Astrocyte of the cerebellum (primary cell): ENCODE measurements at regions not wholly inside any gene's neighbourhood (a gene's known extent, or its start where the extent isn't known, plus 50 kb on each side); places are given as distances from the start of the nearest gene placed in this dataset.

Experiments used
- DNase-seq: peaks from one replicate; pipeline ENCODE4 v3.0.0-alpha.2; 2011; ENCODE audit warnings: low read depth
- H3K4me3 ChIP-seq: 2 replicates; pipeline ENCODE4 v1.5.1; 2011; ENCODE audit warnings: mild to moderate bottlenecking, low read depth, low read length, moderate library complexity
- in situ Hi-C: cut with HindIII; loops from 2 replicates; pipeline ENCODE4 v1.10.0; 2017; ENCODE audit warnings: low sequenced_read_pairs
- TF ChIP-seq, protein P1 (sequence below): IDR thresholded peaks from 2 replicates; pipeline ENCODE4 v1.5.1; 2012; ENCODE audit warnings: low read length, low read depth, moderate library complexity, mild to moderate bottlenecking; ENCODE audit errors: missing control alignments

DNA sequence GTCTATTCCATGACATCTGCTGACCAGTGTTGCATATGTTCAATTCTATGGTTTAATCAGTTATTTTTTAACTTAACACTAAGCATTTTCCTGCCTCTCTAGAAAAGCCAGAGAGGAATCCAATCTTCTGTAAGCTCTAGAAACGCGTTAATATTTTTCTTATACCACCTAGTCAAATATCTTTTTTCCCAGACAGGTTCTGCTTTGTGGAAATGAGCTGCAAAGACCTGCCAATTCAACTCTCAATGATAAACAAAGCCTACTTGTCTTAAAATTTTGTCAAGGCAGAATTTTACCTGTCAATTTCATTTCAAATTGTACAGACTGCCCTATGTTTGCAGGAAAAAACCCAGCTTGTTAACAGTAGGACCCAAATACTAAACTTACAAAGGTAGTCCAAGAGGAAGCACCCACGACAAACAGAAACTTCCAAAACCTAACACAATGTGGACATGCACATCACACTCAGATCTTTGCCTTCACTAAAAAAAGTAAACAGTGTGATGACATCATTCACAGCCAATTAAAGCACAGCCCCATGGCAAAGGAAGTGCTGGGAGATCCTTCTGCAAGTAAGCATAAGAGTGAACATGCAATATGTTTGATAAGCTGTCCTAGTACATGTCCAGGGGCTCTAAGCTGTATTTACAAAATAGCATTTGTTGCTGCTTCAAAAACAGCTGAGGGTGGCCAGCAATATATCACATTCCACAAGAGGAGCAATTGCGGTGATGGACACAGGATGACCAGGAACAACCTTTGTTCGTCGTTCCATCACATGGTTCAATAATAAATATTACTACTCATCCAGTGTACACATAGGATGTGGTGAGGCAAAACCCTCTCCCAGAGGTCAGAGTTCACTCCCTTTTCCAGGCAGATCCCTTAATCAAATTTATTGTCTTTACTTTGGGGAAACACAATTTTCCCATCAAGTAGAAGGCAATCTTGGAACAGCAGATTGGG lies 139.4 kb upstream of the TSC22D2 start:
- in situ Hi-C loops: no loop called here
- no peak overlapping the region for H3K4me3 ChIP-seq
- no peak for DNase-seq
- TF ChIP-seq, protein P1, sequence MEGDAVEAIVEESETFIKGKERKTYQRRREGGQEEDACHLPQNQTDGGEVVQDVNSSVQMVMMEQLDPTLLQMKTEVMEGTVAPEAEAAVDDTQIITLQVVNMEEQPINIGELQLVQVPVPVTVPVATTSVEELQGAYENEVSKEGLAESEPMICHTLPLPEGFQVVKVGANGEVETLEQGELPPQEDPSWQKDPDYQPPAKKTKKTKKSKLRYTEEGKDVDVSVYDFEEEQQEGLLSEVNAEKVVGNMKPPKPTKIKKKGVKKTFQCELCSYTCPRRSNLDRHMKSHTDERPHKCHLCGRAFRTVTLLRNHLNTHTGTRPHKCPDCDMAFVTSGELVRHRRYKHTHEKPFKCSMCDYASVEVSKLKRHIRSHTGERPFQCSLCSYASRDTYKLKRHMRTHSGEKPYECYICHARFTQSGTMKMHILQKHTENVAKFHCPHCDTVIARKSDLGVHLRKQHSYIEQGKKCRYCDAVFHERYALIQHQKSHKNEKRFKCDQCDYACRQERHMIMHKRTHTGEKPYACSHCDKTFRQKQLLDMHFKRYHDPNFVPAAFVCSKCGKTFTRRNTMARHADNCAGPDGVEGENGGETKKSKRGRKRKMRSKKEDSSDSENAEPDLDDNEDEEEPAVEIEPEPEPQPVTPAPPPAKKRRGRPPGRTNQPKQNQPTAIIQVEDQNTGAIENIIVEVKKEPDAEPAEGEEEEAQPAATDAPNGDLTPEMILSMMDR: no peak

DNA sequence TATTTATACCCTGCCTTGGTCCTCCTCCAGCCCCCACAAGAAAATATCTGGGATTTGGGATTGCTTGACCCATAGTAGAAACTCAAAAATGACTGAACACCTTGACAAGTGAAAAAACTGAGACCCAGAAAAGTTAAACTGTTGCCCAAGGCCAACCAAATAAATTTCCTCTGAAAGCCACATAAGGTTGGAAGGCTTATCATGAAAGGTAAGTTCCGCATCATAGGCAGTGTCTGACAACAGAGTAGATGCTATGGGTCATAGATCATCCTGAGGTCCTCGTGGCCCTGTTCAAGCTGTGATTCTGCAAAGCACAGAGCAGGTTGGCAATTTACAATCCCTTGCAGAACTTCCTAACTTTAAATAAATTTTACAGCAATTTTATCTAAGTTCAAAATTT lies 140.8 kb upstream of the TSC22D2 start:
- TF ChIP-seq, protein P1: no peak
- no peak overlapping the region for H3K4me3 ChIP-seq
- DNase-seq: no peak
- in situ Hi-C loops: no loop called here

DNA sequence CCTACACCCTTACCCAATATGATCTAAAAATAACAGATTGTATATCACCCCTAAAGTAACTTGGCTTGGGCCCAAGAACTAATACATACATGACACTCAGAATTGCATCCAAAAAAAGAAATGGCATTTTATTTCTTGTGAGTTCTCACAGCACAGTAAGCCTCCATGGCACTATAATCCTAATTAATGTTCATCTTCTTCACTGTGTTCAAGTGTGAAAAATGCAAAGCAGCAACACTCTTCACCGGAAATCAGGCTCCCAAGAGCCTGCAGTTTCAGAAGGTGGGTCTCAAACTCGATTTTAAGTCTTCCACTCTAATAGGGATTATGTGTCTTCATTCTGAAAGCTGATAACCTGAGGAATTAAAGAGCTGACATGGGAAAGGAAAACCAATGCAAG lies 142.8 kb upstream of the TSC22D2 start:
- TF ChIP-seq, protein P1: no peak
- in situ Hi-C loops: no loop called here
- H3K4me3 ChIP-seq: no peak overlapping the region
- DNase-seq: no peak

DNA sequence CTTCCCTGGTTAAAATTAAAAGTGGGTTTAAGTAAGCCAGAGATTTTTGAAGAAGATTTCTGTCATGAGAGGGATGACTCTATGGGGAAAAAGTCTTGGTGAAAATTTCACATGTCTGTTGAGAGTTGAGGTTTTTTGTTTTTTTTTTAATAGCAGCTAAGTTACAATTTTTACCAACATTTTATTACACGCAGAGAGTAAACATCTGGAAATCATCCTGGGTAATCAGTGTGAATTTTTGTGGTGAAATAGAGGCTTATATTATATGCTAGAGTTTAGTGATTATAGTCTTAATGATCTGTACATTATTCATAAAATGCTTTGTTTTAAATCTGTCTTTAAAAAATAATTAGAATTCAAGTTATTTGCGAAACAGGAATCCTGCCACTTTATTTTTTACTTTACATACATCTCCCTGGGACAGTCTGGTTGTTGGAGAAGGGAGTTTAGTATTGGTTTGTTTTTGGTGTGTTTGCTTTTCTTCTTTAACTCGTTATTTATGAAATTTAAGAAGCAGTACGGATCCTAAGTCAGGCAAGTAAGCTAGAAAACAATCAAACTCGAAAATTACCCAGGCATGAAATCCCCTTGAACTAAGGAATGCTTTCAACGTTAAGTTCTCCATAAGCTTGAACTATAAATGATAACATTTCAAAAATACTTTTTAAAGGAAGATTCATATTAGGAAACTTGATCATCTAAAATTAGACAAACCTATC lies 143.4 kb upstream of the TSC22D2 start:
- TF ChIP-seq, protein P1: no peak
- no peak overlapping the region for H3K4me3 ChIP-seq
- no peak for DNase-seq
- in situ Hi-C loops: no loop called here

DNA sequence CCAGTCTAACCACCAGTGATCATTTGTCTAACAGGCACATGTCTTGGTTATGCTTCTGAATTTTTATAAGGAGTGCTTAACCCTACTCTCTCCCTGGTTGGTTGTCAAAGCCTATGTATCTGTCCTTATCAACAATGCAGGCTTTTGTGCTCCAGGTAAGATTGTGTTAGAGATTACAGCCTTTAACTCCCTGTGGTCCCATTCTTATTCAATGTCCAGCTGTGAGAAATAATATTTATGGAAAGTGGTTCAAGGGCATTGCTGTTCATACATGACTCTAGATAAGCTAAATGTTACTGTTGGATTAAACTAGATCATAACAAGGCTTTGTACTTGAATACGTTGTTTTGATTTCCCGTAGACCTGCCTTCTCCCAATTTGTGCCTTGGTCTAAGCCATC lies 146.1 kb upstream of the TSC22D2 start:
- TF ChIP-seq, protein P1: no peak
- no peak overlapping the region for H3K4me3 ChIP-seq
- in situ Hi-C loops: no loop called here
- no peak for DNase-seq

DNA sequence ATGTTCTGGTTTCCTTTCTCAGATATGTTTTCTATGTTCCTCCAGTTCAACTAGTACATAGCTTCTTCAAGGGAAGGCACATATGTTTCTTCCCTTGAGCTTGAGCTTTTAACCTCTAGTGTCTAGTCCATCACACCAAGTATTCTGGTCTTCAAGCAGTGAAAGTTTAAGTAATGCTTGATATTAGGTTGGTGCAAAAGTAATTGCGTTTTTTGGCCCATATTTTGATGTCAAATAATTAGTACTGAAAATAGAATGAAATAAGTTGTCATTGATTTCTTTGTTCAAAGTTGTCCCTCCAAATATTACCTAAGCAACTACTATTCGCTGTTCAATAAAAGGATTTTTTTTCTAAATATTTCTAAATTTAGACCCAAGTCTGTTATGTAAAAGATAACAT lies 146.7 kb upstream of the TSC22D2 start:
- in situ Hi-C loops: no loop called here
- H3K4me3 ChIP-seq: no peak overlapping the region
- no peak for DNase-seq
- TF ChIP-seq, protein P1: no peak
